ENCODE measurements at regions not wholly inside any gene's neighbourhood (a gene's known extent, or its start where the extent isn't known, plus 50 kb on each side); places are given as distances from the start of the nearest gene placed in this dataset.

DNA sequence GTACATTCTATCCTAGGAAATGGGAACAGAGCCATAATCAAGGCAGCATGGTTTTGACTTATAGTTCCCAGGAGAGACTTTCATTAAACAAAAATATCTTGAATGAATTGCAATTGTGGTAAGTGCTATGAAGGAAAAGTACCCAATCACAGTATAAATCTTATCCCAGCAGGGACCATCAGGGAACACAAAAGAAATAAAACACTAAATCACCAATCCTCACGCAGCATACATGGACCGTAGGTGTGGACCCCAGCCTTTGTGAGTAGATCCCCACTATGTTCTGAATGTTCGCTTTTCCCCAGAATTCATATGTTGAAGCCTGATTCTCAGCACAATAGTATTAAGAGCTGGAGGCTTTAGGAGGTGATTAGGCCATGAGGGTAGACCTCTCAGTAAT lies 925.0 kb upstream of the RBFOX1 start:
- TF ChIP-seq, protein P1, sequence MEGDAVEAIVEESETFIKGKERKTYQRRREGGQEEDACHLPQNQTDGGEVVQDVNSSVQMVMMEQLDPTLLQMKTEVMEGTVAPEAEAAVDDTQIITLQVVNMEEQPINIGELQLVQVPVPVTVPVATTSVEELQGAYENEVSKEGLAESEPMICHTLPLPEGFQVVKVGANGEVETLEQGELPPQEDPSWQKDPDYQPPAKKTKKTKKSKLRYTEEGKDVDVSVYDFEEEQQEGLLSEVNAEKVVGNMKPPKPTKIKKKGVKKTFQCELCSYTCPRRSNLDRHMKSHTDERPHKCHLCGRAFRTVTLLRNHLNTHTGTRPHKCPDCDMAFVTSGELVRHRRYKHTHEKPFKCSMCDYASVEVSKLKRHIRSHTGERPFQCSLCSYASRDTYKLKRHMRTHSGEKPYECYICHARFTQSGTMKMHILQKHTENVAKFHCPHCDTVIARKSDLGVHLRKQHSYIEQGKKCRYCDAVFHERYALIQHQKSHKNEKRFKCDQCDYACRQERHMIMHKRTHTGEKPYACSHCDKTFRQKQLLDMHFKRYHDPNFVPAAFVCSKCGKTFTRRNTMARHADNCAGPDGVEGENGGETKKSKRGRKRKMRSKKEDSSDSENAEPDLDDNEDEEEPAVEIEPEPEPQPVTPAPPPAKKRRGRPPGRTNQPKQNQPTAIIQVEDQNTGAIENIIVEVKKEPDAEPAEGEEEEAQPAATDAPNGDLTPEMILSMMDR (IDR thresholded peaks at IDR 0.05; ENCODE audit: low read depth, low read length, poor library complexity, severe bottlenecking) = no peak
- TF ChIP-seq EZH2phosphoT487 (IDR thresholded peaks at IDR 0.05; ENCODE audit: borderline replicate concordance, low read length) = no peak
